Cardiac muscle cell (in vitro differentiated cells and primary cell): ENCODE measurements at regions not wholly inside any gene's neighbourhood (a gene's known extent, or its start where the extent isn't known, plus 50 kb on each side); places are given as distances from the start of the nearest gene placed in this dataset.

Experiments used
- DNase-seq, 2 donors: peaks; one replicate each; pipeline versions ENCODE4 v3.0.0 to v3.0.0-alpha.2; 2010 to 2017; ENCODE audit warnings: low read depth in 1 of 2, low spot score in 1 of 2
- H3K27ac ChIP-seq: fragments of 200-600 bp; sonication (generic); 2 replicates; pipeline ENCODE4 v1.5.1; 2016
- H3K27me3 ChIP-seq: fragments of 200-600 bp; sonication (generic); 2 replicates; pipeline ENCODE4 v1.6.0; 2016; ENCODE audit warnings: control low read depth
- H3K36me3 ChIP-seq: fragments of 200-600 bp; sonication (generic); 2 replicates; pipeline ENCODE4 v1.5.1; 2016; ENCODE audit warnings: control low read depth
- H3K4me1 ChIP-seq: fragments of 200-600 bp; sonication (generic); 2 replicates; pipeline ENCODE4 v1.8.1; 2017; ENCODE audit warnings: low read depth, mild to moderate bottlenecking, mixed run types
- H3K4me3 ChIP-seq: fragments of 200-600 bp; sonication (generic); 2 replicates; pipeline ENCODE4 v1.5.1; 2016; ENCODE audit warnings: mild to moderate bottlenecking
- H3K9me3 ChIP-seq: fragments of 200-600 bp; sonication (generic); 2 replicates; pipeline ENCODE4 v1.5.1; 2017; ENCODE audit warnings: low read depth, mild to moderate bottlenecking, control low read depth
- TF ChIP-seq, protein P1 (sequence below): IDR thresholded peaks from 2 replicates; pipeline ENCODE4 v1.5.1; 2012; ENCODE audit warnings: low read depth, mild to moderate bottlenecking, low read length

DNA sequence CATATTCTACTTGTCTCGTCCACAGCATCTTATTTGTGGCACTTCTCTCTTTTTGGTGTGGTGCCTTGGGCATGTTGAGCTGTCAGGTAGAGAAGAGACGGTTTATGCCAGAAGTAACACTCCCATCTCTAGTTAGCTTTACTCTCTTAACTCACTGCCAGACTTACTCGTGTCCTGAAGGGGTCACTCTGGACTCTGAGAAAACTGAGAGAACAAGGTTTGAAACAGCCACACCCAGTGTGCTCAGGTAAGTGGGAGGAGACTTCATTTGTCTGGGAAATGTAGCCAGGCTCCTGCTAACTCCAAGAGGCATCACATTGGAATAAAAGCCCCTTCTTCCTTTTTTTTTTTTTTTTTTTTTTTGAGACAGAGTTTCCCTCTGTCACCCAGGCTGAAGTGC, 360.8 kb downstream of the QKI start:
- Histone ChIP-seq H3K27ac (no peak overlapping the region), H3K4me1 (peaks cover 35% of the 10 kb centered on the region), H3K36me3 (no peaks in the 10 kb centered on the region), H3K4me3 (no peak overlapping the region), H3K27me3 (no peaks in the 10 kb centered on the region), H3K9me3 (no peaks in the 10 kb centered on the region)
- DNase-seq, result no peak
- TF ChIP-seq, protein P1, sequence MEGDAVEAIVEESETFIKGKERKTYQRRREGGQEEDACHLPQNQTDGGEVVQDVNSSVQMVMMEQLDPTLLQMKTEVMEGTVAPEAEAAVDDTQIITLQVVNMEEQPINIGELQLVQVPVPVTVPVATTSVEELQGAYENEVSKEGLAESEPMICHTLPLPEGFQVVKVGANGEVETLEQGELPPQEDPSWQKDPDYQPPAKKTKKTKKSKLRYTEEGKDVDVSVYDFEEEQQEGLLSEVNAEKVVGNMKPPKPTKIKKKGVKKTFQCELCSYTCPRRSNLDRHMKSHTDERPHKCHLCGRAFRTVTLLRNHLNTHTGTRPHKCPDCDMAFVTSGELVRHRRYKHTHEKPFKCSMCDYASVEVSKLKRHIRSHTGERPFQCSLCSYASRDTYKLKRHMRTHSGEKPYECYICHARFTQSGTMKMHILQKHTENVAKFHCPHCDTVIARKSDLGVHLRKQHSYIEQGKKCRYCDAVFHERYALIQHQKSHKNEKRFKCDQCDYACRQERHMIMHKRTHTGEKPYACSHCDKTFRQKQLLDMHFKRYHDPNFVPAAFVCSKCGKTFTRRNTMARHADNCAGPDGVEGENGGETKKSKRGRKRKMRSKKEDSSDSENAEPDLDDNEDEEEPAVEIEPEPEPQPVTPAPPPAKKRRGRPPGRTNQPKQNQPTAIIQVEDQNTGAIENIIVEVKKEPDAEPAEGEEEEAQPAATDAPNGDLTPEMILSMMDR, result no peak

DNA sequence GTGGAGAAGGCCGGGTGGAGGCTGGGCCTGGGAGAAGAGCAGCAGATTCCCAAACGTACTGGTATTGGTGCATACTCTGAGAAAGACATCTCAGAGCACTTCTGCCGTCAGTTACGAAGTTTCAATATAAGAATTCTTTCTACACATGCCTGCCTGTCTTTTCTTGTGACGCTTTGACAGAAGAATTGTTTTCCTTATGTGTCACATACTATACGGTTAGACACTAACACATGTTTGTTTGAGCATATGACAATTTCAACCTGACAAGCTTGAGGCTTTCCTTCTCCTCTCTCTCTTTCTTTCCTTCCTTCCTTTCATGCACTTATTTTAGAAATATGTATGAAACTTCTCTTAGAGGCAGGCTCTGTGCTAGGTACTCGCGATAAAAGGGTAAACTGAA, 360.0 kb downstream of the QKI start:
- TF ChIP-seq, protein P1, result no peak
- DNase-seq, result no peak

DNA sequence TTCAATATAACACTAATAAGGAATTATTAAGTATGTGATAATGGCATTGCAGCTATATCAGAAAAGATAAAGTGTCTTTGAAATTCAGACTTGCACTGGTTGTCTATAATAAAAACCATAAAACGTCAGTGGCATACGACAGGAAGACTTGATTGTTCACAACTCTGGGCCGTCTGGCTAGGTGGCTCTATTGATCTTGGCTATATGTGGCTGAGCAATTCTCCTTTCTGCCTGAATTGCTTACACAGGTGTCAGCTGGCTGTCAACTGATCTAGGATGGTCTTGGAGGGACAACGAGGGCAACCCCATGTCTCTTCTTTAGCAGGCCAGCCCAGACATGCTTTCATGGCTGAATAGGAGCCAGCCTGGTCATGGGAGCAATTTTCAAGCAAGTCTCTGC, 359.1 kb downstream of the QKI start:
- Histone ChIP-seq H3K27ac (no peak overlapping the region), H3K4me1 (peaks cover 28% of the 10 kb centered on the region), H3K9me3 (no peaks in the 10 kb centered on the region), H3K36me3 (no peaks in the 10 kb centered on the region), H3K4me3 (no peak overlapping the region), H3K27me3 (no peaks in the 10 kb centered on the region)
- no peak for DNase-seq
- TF ChIP-seq, protein P1, result no peak

More for the DNA sequence above, 360.0 kb downstream of the QKI start:
- peaks cover 30% of the 10 kb centered on the region for H3K4me1 ChIP-seq
- no peak overlapping the region for H3K4me3 ChIP-seq
- no peak overlapping the region for H3K27ac ChIP-seq
- H3K36me3 ChIP-seq, result no peaks in the 10 kb centered on the region
- no peaks in the 10 kb centered on the region for H3K27me3 ChIP-seq
- H3K9me3 ChIP-seq, result no peaks in the 10 kb centered on the region

DNA sequence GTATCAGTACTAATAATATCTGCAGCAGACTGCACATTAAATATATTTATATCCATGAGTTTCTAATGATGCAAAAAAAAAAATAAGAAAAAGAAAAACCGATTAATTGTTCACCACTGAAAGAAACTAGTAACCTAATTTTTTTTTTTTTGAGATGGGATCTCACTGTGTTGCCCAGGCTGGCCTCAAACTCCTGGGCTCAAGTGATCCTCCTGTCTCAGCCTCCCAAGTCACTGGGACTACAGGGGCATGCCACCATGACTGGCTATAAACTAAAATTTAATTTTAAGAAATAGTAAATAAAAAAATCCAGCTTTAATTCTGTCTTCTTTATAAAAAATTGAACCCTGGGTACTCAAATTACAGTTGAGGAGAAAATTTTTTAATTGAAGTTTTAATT, 358.2 kb downstream of the QKI start:
- DNase-seq, result no peak
- Histone ChIP-seq H3K27ac (no peak overlapping the region), H3K27me3 (no peaks in the 10 kb centered on the region), H3K4me1 (peaks cover 19% of the 10 kb centered on the region), H3K36me3 (no peaks in the 10 kb centered on the region), H3K4me3 (no peak overlapping the region), H3K9me3 (no peaks in the 10 kb centered on the region)
- TF ChIP-seq, protein P1, result no peak

DNA sequence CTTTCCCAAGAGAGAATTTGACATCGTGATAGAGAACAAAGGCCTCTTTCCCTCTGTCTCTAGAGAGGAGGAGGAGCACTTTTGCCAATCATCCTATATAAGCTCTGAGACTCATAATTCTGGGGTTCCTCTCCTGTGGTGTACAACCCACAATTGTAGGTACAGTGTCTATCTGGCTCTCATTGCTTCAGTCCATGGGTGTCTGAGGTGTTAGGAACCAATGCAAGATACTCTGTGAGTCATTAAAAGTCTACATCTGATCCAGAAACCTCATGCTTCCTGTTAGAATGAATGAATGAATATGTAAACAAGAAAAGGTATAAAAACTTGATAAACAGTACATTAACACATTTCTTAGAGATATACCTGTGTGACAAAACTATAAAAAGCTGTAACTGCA, 356.7 kb downstream of the QKI start:
- Histone ChIP-seq H3K27me3 (no peaks in the 10 kb centered on the region), H3K9me3 (no peaks in the 10 kb centered on the region), H3K36me3 (no peaks in the 10 kb centered on the region), H3K4me3 (no peak overlapping the region), H3K27ac (no peak overlapping the region), H3K4me1 (peaks cover 3% of the 10 kb centered on the region)
- no peak for DNase-seq
- TF ChIP-seq, protein P1, result no peak

DNA sequence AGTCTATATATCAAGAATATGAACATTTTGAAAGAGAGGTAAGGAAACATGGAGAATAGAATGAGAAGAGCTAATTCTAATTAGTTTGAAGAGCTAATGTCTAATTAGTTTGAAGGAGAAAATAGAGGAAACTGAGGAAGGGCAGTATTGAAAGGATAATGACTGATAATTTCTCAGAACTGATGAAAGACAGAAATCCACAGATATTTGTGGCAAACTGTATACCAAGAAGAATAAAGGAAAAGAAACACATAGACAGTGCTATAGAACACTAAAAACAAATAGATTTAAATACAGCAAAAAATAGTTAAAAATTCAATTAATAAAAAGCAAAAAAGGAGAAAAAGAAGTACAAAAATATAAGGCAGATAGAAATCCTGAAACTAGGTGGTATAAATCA, 354.4 kb downstream of the QKI start:
- Histone ChIP-seq H3K27ac (no peak overlapping the region), H3K4me1 (peaks cover 16% of the 10 kb centered on the region), H3K27me3 (no peaks in the 10 kb centered on the region), H3K36me3 (no peaks in the 10 kb centered on the region), H3K9me3 (no peaks in the 10 kb centered on the region), H3K4me3 (no peak overlapping the region)
- TF ChIP-seq, protein P1, result no peak
- DNase-seq, result no peak
